Suprapubic skin (tissue), 4 donors: ENCODE measurements at regions not wholly inside any gene's neighbourhood (a gene's known extent, or its start where the extent isn't known, plus 50 kb on each side); places are given as distances from the start of the nearest gene placed in this dataset.

Experiments
- EP300 ChIP-seq: sonication (generic); formaldehyde crosslinking; IDR thresholded peaks from one replicate; pipeline ENCODE4 v1.6.1; 2017; ENCODE audit warnings: antibody characterized with exemption
- POLR2A ChIP-seq, 2 donors: fragments of 450-650 bp; IDR thresholded peaks; one replicate each; pipeline ENCODE4 v1.6.1; 2017; ENCODE audit warnings: antibody characterized with exemption in 2 of 2, mild to moderate bottlenecking in 2 of 2, moderate library complexity in 2 of 2
- POLR2AphosphoS5 ChIP-seq, 3 donors: sonication (generic); formaldehyde crosslinking; IDR thresholded peaks; one replicate each; pipeline ENCODE4 v1.6.1; 2017; ENCODE audit warnings: antibody characterized with exemption in 3 of 3
- TF ChIP-seq, protein P1 (sequence below), 2 donors: fragments of 200-600 bp in 1 of 2; fragments of 450-650 bp in 1 of 2; sonication (generic) in 1 of 2; IDR thresholded peaks; one replicate each; pipeline ENCODE4 v1.5.1; 2016 to 2019; ENCODE audit warnings: antibody characterized with exemption in 2 of 2, mild to moderate bottlenecking in 1 of 2, moderate library complexity in 1 of 2

DNA sequence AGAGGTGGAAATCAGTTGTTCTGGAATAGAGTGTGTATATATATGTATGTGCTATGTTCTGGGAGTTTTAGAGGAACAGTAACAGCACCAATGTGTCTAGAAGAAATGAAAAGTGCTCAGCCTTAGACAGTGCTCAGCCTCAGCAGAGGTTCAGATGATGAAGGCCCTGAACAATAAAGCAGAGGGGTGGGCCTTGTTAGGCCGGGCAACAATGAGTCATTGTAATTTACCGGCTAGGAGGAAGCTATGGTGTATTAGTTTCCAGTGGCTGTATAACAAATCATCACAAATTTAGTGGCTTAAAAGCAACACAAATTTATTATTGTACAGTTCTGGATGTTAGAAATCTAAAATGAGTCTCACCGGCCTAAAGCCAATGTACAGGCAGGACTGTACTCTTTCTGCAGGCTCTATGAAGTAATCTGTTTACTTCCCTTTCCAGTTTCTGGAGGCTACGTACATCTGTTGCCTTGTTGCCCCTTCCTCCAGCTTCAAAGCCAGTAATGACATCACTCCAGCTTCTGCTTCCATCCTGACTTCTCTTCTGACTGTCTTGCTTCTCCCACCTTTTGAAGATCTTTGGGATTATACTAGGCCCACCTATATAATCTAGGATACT, 84.6 kb downstream of the CH25H start:
- TF ChIP-seq, protein P1, sequence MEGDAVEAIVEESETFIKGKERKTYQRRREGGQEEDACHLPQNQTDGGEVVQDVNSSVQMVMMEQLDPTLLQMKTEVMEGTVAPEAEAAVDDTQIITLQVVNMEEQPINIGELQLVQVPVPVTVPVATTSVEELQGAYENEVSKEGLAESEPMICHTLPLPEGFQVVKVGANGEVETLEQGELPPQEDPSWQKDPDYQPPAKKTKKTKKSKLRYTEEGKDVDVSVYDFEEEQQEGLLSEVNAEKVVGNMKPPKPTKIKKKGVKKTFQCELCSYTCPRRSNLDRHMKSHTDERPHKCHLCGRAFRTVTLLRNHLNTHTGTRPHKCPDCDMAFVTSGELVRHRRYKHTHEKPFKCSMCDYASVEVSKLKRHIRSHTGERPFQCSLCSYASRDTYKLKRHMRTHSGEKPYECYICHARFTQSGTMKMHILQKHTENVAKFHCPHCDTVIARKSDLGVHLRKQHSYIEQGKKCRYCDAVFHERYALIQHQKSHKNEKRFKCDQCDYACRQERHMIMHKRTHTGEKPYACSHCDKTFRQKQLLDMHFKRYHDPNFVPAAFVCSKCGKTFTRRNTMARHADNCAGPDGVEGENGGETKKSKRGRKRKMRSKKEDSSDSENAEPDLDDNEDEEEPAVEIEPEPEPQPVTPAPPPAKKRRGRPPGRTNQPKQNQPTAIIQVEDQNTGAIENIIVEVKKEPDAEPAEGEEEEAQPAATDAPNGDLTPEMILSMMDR (IDR thresholded peaks at IDR 0.05): no peak
- no peak for TF ChIP-seq POLR2AphosphoS5 (IDR thresholded peaks at IDR 0.05)
- TF ChIP-seq POLR2A (IDR thresholded peaks at IDR 0.05): no peak
- TF ChIP-seq EP300: no peak
